ENCODE measurements at regions not wholly inside any gene's neighbourhood (a gene's known extent, or its start where the extent isn't known, plus 50 kb on each side); places are given as distances from the start of the nearest gene placed in this dataset.

DNA sequence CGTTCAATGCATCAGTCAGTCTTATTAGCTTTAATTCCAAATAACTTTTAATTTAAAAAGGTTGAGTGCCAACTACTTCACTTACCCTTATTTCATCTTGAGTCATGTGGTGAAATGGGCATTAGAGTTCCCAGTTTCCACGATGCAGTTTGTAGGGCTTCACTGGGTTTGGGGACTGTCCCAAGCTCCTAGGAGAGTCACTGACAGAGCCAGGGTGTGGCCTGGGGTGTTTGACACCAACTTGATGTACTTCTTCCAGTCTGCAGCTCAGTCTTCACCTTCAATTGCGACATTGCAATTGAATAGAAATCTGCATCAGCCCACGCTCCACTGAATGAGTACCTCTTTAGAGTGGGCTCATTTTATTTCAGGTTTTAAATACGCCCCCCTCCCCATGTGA, 165.3 kb downstream of the ARL4C start:
- TF ChIP-seq EZH2phosphoT487 (IDR thresholded peaks at IDR 0.05; ENCODE audit: borderline replicate concordance, low read length), result no peak
- TF ChIP-seq, protein P1, sequence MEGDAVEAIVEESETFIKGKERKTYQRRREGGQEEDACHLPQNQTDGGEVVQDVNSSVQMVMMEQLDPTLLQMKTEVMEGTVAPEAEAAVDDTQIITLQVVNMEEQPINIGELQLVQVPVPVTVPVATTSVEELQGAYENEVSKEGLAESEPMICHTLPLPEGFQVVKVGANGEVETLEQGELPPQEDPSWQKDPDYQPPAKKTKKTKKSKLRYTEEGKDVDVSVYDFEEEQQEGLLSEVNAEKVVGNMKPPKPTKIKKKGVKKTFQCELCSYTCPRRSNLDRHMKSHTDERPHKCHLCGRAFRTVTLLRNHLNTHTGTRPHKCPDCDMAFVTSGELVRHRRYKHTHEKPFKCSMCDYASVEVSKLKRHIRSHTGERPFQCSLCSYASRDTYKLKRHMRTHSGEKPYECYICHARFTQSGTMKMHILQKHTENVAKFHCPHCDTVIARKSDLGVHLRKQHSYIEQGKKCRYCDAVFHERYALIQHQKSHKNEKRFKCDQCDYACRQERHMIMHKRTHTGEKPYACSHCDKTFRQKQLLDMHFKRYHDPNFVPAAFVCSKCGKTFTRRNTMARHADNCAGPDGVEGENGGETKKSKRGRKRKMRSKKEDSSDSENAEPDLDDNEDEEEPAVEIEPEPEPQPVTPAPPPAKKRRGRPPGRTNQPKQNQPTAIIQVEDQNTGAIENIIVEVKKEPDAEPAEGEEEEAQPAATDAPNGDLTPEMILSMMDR (IDR thresholded peaks at IDR 0.05; ENCODE audit: low read depth, low read length, poor library complexity, severe bottlenecking), result no peak
